ENCODE measurements at regions not wholly inside any gene's neighbourhood (a gene's known extent, or its start where the extent isn't known, plus 50 kb on each side); places are given as distances from the start of the nearest gene placed in this dataset.

- no peaks in the 10 kb centered on the region for H3K36me3 ChIP-seq (ENCODE audit: control insufficient read depth in 2 of 2, extremely low read depth in 1 of 2, insufficient read depth in 2 of 2, low read length in 2 of 2)
- ChIA-PET CTCF (interaction anchor here (1.3 to 5.7 kb wide), 4 partner anchors 10 to 305 kb away, joined by 3 to 26 read pairs (median 11); no protein-coding TSS in a partner anchor), POLR2A (no interaction called here)
- no peak overlapping the region for H3K4me3 ChIP-seq (replicated peaks in 1 of 3; ENCODE audit: insufficient read depth in 1 of 3, low read depth in 1 of 3, low read length in 3 of 3)
- H3K79me2 ChIP-seq (ENCODE audit: control insufficient read depth, insufficient read depth, low read length): no peaks in the 10 kb centered on the region
- H3K4me1 ChIP-seq (ENCODE audit: control insufficient read depth, extremely low read depth, insufficient read depth, low read length): no peaks in the 10 kb centered on the region
- no peak overlapping the region for H3K9ac ChIP-seq (replicated peaks; ENCODE audit: extremely low read depth, insufficient read depth, low read length)
- intact Hi-C loops (cut with micrococcal nuclease): no loop called here
- BruUV-seq (replicated peaks): no TSS peak
- no peaks in the 10 kb centered on the region for H4K20me1 ChIP-seq (replicated peaks; ENCODE audit: control insufficient read depth, extremely low read depth, insufficient read depth, low read length)
- DNase-seq (ENCODE audit: low read depth, low spot score) (no peak), FAIRE-seq (no peak)
- H3K4me2 ChIP-seq (ENCODE audit: insufficient read depth, low read length): no peak overlapping the region
- no peaks in the 10 kb centered on the region for H3K9me1 ChIP-seq (replicated peaks; ENCODE audit: control insufficient read depth, extremely low read depth, insufficient read depth, low read length)
- H3K27ac ChIP-seq (ENCODE audit: insufficient read depth, low read depth, low read length): no peak overlapping the region
- TF ChIP-seq, protein P1, sequence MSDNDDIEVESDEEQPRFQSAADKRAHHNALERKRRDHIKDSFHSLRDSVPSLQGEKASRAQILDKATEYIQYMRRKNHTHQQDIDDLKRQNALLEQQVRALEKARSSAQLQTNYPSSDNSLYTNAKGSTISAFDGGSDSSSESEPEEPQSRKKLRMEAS (IDR thresholded peaks at IDR 0.05; ENCODE audit: insufficient read depth, insufficient read length): no peak
- TF ChIP-seq POLR2A (IDR thresholded peaks at IDR 0.05; ENCODE audit: low read depth, low read length): no peak
- TF ChIP-seq FOS (IDR thresholded peaks at IDR 0.05; ENCODE audit: borderline replicate concordance, insufficient read depth, low read length): no peak
- TF ChIP-seq EZH2 (IDR thresholded peaks at IDR 0.05; ENCODE audit: borderline replicate concordance, low read depth, low read length, severe bottlenecking): no peak
- H3K27me3 ChIP-seq (ENCODE audit: control insufficient read depth in 2 of 2, insufficient read depth in 2 of 2, low read length in 2 of 2): no peaks in the 10 kb centered on the region
- H2AFZ ChIP-seq (ENCODE audit: low read depth, low read length): no peak overlapping the region
- dilution Hi-C loops (cut with MboI; ENCODE audit: extremely low pct_ligation_motif_present, low sequenced_read_pairs): no loop called here
- H3K9me3 ChIP-seq (replicated peaks; ENCODE audit: control insufficient read depth, insufficient read depth, low read length): no peaks in the 10 kb centered on the region
Measured at GRCh38 chr12:85564786-85565185, 271.4 kb downstream of the RASSF9 start.

GRCh38 chr12:85568395-85569103, 267.7 kb downstream of the RASSF9 start:
- H3K36me3 ChIP-seq (ENCODE audit: control insufficient read depth in 2 of 2, extremely low read depth in 1 of 2, insufficient read depth in 2 of 2, low read length in 2 of 2): no peaks in the 10 kb centered on the region
- no peak overlapping the region for H3K4me2 ChIP-seq (ENCODE audit: insufficient read depth, low read length)
- H2AFZ ChIP-seq (ENCODE audit: low read depth, low read length): no peak overlapping the region
- H3K4me1 ChIP-seq (ENCODE audit: control insufficient read depth, extremely low read depth, insufficient read depth, low read length): no peaks in the 10 kb centered on the region
- FAIRE-seq: no peak
- no peaks in the 10 kb centered on the region for H4K20me1 ChIP-seq (replicated peaks; ENCODE audit: control insufficient read depth, extremely low read depth, insufficient read depth, low read length)
- CTCF ChIA-PET: interaction anchor here (1.3 to 2.9 kb wide), 4 partner anchors 9 to 304 kb away, joined by 3 to 26 read pairs (median 4); no protein-coding TSS in a partner anchor
- TF ChIP-seq EZH2 (IDR thresholded peaks at IDR 0.05; ENCODE audit: borderline replicate concordance, low read depth, low read length, severe bottlenecking) (no peak), FOS (IDR thresholded peaks at IDR 0.05; ENCODE audit: borderline replicate concordance, insufficient read depth, low read length) (no peak), JUN (IDR thresholded peaks at IDR 0.05; ENCODE audit: borderline replicate concordance, insufficient read depth, insufficient read length, low read depth) (no peak), GATA2 (IDR thresholded peaks at IDR 0.05; ENCODE audit: insufficient read depth, insufficient read length, low read depth, low read length) (no peak)
- TF ChIP-seq, protein P1 (IDR thresholded peaks at IDR 0.05; ENCODE audit: insufficient read depth, insufficient read length): no peak
- H3K4me3 ChIP-seq (replicated peaks in 1 of 3; ENCODE audit: insufficient read depth in 1 of 3, low read depth in 1 of 3, low read length in 3 of 3): no peak overlapping the region
- no peaks in the 10 kb centered on the region for H3K9me3 ChIP-seq (replicated peaks; ENCODE audit: control insufficient read depth, insufficient read depth, low read length)
- dilution Hi-C loops (cut with MboI; ENCODE audit: extremely low pct_ligation_motif_present, low sequenced_read_pairs): no loop called here
- no TSS peak for BruUV-seq (replicated peaks)
- intact Hi-C loops (cut with micrococcal nuclease): no loop called here
- no peak overlapping the region for H3K27ac ChIP-seq (ENCODE audit: insufficient read depth, low read depth, low read length)
- no peak overlapping the region for H3K9ac ChIP-seq (replicated peaks; ENCODE audit: extremely low read depth, insufficient read depth, low read length)
- no peaks in the 10 kb centered on the region for H3K27me3 ChIP-seq (ENCODE audit: control insufficient read depth in 2 of 2, insufficient read depth in 2 of 2, low read length in 2 of 2)
- H3K79me2 ChIP-seq (ENCODE audit: control insufficient read depth, insufficient read depth, low read length): no peaks in the 10 kb centered on the region
- H3K9me1 ChIP-seq (replicated peaks; ENCODE audit: control insufficient read depth, extremely low read depth, insufficient read depth, low read length): no peaks in the 10 kb centered on the region
- DNase-seq (ENCODE audit: low read depth, low spot score): no peak
- POLR2A ChIA-PET: no interaction called here
